HEK293 (cell line): ENCODE measurements at regions not wholly inside any gene's neighbourhood (a gene's known extent, or its start where the extent isn't known, plus 50 kb on each side); places are given as distances from the start of the nearest gene placed in this dataset.
A peak's percentile ranks its signal among the peaks of the same experiment; 100 is the strongest.

Experiments
- HOXD13 ChIP-seq: sonication (generic); formaldehyde crosslinking; IDR thresholded peaks from 2 replicates; pipeline ENCODE4 v1.8.0; 2022; ENCODE audit warnings: missing genetic modification reagents, borderline replicate concordance
- KLF1 ChIP-seq: fragments of 450-650 bp; formaldehyde crosslinking; IDR thresholded peaks from 2 replicates; pipeline ENCODE4 v1.5.1; 2016; ENCODE audit warnings: missing biosample characterization, missing genetic modification characterization
- KLF7 ChIP-seq: fragments of 450-650 bp; formaldehyde crosslinking; IDR thresholded peaks from 2 replicates; pipeline ENCODE4 v1.5.1; 2016; ENCODE audit warnings: missing biosample characterization, missing genetic modification characterization, borderline replicate concordance
- KLF9 ChIP-seq: fragments of 450-650 bp; formaldehyde crosslinking; IDR thresholded peaks from 2 replicates; pipeline ENCODE4 v1.5.1; 2016; ENCODE audit warnings: missing biosample characterization, missing genetic modification characterization, low read depth
- MEIS1 ChIP-seq: sonication (generic); formaldehyde crosslinking; IDR thresholded peaks from 2 replicates; pipeline ENCODE4 v1.8.1; 2022; ENCODE audit warnings: missing genetic modification reagents, mild to moderate bottlenecking, borderline replicate concordance
- OSR2 ChIP-seq: fragments of 450-650 bp; formaldehyde crosslinking; IDR thresholded peaks from 2 replicates; pipeline ENCODE4 v1.5.1; 2016; ENCODE audit warnings: missing biosample characterization, missing genetic modification characterization
- SP7 ChIP-seq: fragments of 450-650 bp; formaldehyde crosslinking; IDR thresholded peaks from 2 replicates; pipeline ENCODE4 v1.5.1; 2016; ENCODE audit warnings: missing biosample characterization, missing genetic modification characterization
- TRIM28 ChIP-seq: IDR thresholded peaks from 2 replicates; pipeline ENCODE4 v1.6.1; 2011; ENCODE audit warnings: low read length, control low read depth, borderline replicate concordance
- ZBTB26 ChIP-seq: fragments of 450-650 bp; formaldehyde crosslinking; optimal IDR thresholded peaks from 2 replicates; pipeline ENCODE3; 2016; ENCODE audit warnings: missing biosample characterization, mild to moderate bottlenecking, missing genetic modification characterization
- ZNF132 ChIP-seq: fragments of 450-650 bp; formaldehyde crosslinking; IDR thresholded peaks from 2 replicates; pipeline ENCODE4 v1.5.1; 2017; ENCODE audit warnings: missing biosample characterization, missing genetic modification characterization, borderline replicate concordance
- ZNF148 ChIP-seq: fragments of 450-650 bp; formaldehyde crosslinking; IDR thresholded peaks from 2 replicates; pipeline ENCODE4 v1.5.0; 2017; ENCODE audit warnings: missing biosample characterization, missing genetic modification characterization, borderline replicate concordance
- ZNF341 ChIP-seq: fragments of 450-650 bp; formaldehyde crosslinking; IDR thresholded peaks from 2 replicates; pipeline ENCODE4; 2016; ENCODE audit warnings: low read depth, missing biosample characterization, missing genetic modification characterization
- ZNF391 ChIP-seq: fragments of 450-650 bp; formaldehyde crosslinking; IDR thresholded peaks from 2 replicates; pipeline ENCODE4 v1.5.1; 2016; ENCODE audit warnings: low read depth, missing biosample characterization, missing genetic modification characterization, borderline replicate concordance
- ZNF423 ChIP-seq: fragments of 450-650 bp; formaldehyde crosslinking; IDR thresholded peaks from 2 replicates; pipeline ENCODE4 v1.5.1; 2016; ENCODE audit warnings: missing biosample characterization, missing genetic modification characterization
- ZNF610 ChIP-seq: fragments of 450-650 bp; formaldehyde crosslinking; IDR thresholded peaks from 2 replicates; pipeline ENCODE4 v1.5.1; 2016; ENCODE audit warnings: missing biosample characterization, missing genetic modification characterization, borderline replicate concordance
- ZNF624 ChIP-seq: fragments of 450-650 bp; formaldehyde crosslinking; IDR thresholded peaks from 2 replicates; pipeline ENCODE4 v1.5.1; 2017; ENCODE audit warnings: missing biosample characterization, missing genetic modification characterization
- ZNF629 ChIP-seq: fragments of 450-650 bp; formaldehyde crosslinking; IDR thresholded peaks from 2 replicates; pipeline ENCODE4 v1.5.1; 2017; ENCODE audit warnings: missing biosample characterization, missing genetic modification characterization
- ZNF639 ChIP-seq: fragments of 450-650 bp; formaldehyde crosslinking; IDR thresholded peaks from 2 replicates; pipeline ENCODE4 v1.5.1; 2016; ENCODE audit warnings: missing biosample characterization, missing genetic modification characterization
- ZNF707 ChIP-seq: fragments of 450-650 bp; formaldehyde crosslinking; IDR thresholded peaks from 2 replicates; pipeline ENCODE4 v1.5.1; 2016; ENCODE audit warnings: missing biosample characterization, missing genetic modification characterization
- ZNF747 ChIP-seq: fragments of 450-650 bp; formaldehyde crosslinking; IDR thresholded peaks from 2 replicates; pipeline ENCODE4 v1.5.1; 2016; ENCODE audit warnings: missing biosample characterization, missing genetic modification characterization
- ZNF777 ChIP-seq: fragments of 450-650 bp; formaldehyde crosslinking; IDR thresholded peaks from 2 replicates; pipeline ENCODE4 v1.5.1; 2017; ENCODE audit warnings: missing biosample characterization, missing genetic modification characterization, borderline replicate concordance
- ZNF843 ChIP-seq: fragments of 450-650 bp; formaldehyde crosslinking; IDR thresholded peaks from 2 replicates; pipeline ENCODE4 v1.5.1; 2016; ENCODE audit warnings: missing biosample characterization, missing genetic modification characterization
- ZSCAN30 ChIP-seq: fragments of 450-650 bp; IDR thresholded peaks from 2 replicates; pipeline ENCODE4 v1.5.1; 2018; ENCODE audit warnings: missing biosample characterization, mild to moderate bottlenecking, missing genetic modification characterization, moderate library complexity
- TF ChIP-seq, protein P1 (sequence below): fragments of 450-650 bp; formaldehyde crosslinking; IDR thresholded peaks from 2 replicates; pipeline ENCODE4 v1.5.1; 2016; ENCODE audit warnings: missing biosample characterization, missing genetic modification characterization
- TF ChIP-seq, protein P2 (sequence below): fragments of 450-650 bp; formaldehyde crosslinking; IDR thresholded peaks from 2 replicates; pipeline ENCODE4 v1.5.1; 2017; ENCODE audit warnings: missing biosample characterization, missing genetic modification characterization
- TF ChIP-seq, protein P3 (sequence below): fragments of 450-650 bp; formaldehyde crosslinking; IDR thresholded peaks from 2 replicates; pipeline ENCODE4 v1.5.1; 2016; ENCODE audit warnings: missing biosample characterization, missing genetic modification characterization
- TF ChIP-seq, protein P4 (sequence below): fragments of 450-650 bp; formaldehyde crosslinking; IDR thresholded peaks from 2 replicates; pipeline ENCODE4 v1.5.1; 2016; ENCODE audit warnings: missing biosample characterization, missing genetic modification characterization

DNA sequence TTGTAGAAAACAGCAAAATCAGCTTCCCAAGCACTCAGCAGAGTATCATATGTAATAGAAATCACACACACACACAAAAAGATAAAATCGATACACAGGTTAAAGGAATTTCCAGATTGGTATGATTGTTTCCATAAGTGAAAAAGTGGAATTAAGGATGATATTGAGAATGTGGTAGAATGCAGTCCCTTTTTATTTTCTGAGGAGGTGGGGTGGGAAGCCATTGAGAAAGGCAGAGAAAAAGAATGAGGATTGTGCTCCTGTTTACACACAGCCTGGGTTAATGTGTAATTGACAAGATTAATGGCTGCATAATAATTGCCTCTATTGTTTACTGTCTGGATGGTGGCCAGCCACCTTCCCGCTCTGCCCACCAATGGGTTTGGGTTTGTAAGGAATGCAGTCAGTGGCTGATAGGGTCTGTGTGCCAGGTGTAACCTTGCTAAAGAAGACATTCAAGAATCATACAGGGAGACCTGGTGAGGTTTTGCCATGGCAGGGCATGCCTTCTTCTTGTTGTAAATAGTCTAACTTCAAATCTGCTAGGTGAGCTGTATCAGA is 177.2 kb upstream of the MAP3K1 start (continued):
- no peak for TF ChIP-seq ZSCAN30 (tag by site-specific recombination)
- TF ChIP-seq ZNF132 (tag by site-specific recombination) = no peak
- TF ChIP-seq ZNF148 (tag by site-specific recombination) = no peak
- no peak for TF ChIP-seq ZNF610 (tag by site-specific recombination)
- TF ChIP-seq, protein P1, sequence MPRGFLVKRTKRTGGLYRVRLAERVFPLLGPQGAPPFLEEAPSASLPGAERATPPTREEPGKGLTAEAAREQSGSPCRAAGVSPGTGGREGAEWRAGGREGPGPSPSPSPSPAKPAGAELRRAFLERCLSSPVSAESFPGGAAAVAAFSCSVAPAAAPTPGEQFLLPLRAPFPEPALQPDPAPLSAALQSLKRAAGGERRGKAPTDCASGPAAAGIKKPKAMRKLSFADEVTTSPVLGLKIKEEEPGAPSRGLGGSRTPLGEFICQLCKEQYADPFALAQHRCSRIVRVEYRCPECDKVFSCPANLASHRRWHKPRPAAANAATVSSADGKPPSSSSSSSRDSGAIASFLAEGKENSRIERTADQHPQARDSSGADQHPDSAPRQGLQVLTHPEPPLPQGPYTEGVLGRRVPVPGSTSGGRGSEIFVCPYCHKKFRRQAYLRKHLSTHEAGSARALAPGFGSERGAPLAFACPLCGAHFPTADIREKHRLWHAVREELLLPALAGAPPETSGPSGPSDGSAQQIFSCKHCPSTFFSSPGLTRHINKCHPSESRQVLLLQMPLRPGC (tag by site-specific recombination) = peak; percentile 47; the same call in 1 of the 2 replicates
- peak; percentile 95 for TF ChIP-seq SP7
- TF ChIP-seq ZNF707 (tag by site-specific recombination) = no peak
- no peak for TF ChIP-seq ZNF423 (tag by site-specific recombination)
- no peak for TF ChIP-seq ZNF747
- no peak for TF ChIP-seq HOXD13 (CRISPR knock-in tag)
- TF ChIP-seq, protein P2, sequence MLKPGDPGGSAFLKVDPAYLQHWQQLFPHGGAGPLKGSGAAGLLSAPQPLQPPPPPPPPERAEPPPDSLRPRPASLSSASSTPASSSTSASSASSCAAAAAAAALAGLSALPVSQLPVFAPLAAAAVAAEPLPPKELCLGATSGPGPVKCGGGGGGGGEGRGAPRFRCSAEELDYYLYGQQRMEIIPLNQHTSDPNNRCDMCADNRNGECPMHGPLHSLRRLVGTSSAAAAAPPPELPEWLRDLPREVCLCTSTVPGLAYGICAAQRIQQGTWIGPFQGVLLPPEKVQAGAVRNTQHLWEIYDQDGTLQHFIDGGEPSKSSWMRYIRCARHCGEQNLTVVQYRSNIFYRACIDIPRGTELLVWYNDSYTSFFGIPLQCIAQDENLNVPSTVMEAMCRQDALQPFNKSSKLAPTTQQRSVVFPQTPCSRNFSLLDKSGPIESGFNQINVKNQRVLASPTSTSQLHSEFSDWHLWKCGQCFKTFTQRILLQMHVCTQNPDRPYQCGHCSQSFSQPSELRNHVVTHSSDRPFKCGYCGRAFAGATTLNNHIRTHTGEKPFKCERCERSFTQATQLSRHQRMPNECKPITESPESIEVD (tag by site-specific recombination) = peak; percentile 47; the same call in 1 of the 2 replicates
- TF ChIP-seq ZNF777 (tag by site-specific recombination) = no peak
- TF ChIP-seq ZNF341 = no peak
- peak; percentile 85 for TF ChIP-seq OSR2
- no peak for TF ChIP-seq ZBTB26 (tag by site-specific recombination)
- no peak for TF ChIP-seq KLF7 (tag by site-specific recombination)
- TF ChIP-seq MEIS1 = no peak; the same call in 1 of the 2 replicates
- no peak for TF ChIP-seq ZNF639
- no peak for TF ChIP-seq TRIM28
- TF ChIP-seq KLF9 (tag by site-specific recombination) = no peak
- TF ChIP-seq, protein P3, sequence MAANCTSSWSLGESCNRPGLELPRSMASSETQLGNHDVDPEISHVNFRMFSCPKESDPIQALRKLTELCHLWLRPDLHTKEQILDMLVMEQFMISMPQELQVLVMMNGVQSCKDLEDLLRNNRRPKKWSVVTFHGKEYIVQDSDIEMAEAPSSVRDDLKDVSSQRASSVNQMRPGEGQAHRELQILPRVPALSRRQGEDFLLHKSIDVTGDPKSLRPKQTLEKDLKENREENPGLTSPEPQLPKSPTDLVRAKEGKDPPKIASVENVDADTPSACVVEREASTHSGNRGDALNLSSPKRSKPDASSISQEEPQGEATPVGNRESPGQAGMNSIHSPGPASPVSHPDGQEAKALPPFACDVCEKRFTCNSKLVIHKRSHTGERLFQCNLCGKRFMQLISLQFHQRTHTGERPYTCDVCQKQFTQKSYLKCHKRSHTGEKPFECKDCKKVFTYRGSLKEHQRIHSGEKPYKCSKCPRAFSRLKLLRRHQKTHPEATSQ = no peak
- no peak for TF ChIP-seq KLF1
- no peak for TF ChIP-seq ZNF391
- TF ChIP-seq, protein P4, sequence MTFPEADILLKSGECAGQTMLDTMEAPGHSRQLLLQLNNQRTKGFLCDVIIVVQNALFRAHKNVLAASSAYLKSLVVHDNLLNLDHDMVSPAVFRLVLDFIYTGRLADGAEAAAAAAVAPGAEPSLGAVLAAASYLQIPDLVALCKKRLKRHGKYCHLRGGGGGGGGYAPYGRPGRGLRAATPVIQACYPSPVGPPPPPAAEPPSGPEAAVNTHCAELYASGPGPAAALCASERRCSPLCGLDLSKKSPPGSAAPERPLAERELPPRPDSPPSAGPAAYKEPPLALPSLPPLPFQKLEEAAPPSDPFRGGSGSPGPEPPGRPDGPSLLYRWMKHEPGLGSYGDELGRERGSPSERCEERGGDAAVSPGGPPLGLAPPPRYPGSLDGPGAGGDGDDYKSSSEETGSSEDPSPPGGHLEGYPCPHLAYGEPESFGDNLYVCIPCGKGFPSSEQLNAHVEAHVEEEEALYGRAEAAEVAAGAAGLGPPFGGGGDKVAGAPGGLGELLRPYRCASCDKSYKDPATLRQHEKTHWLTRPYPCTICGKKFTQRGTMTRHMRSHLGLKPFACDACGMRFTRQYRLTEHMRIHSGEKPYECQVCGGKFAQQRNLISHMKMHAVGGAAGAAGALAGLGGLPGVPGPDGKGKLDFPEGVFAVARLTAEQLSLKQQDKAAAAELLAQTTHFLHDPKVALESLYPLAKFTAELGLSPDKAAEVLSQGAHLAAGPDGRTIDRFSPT (tag by site-specific recombination) = peak; percentile 18; the same call in 1 of the 2 replicates
- TF ChIP-seq ZNF843 = peak; percentile 76
- TF ChIP-seq ZNF624 = no peak
- peak; percentile 33; the same call in 1 of the 2 replicates for TF ChIP-seq ZNF629 (tag by site-specific recombination)
